A673 (cell line): ENCODE measurements at regions not wholly inside any gene's neighbourhood (a gene's known extent, or its start where the extent isn't known, plus 50 kb on each side); places are given as distances from the start of the nearest gene placed in this dataset.

Experiments
- CTCF ChIP-seq: fragments of 300-800, 200-600 bp; sonication (generic); conservative IDR thresholded peaks from 2 replicates; pipeline ENCODE4 v1.5.1; 2017; ENCODE audit warnings: low read depth, mild to moderate bottlenecking, antibody characterized with exemption, low read length, moderate library complexity, mixed read lengths
- EZH2 ChIP-seq: fragments of 200-600 bp; sonication (generic); IDR thresholded peaks from 2 replicates; pipeline ENCODE4 v1.6.1; 2017; ENCODE audit warnings: borderline replicate concordance, low read depth, mild to moderate bottlenecking, mixed read lengths, antibody characterized with exemption, low read length; ENCODE audit not compliant: poor library complexity, severe bottlenecking

GRCh38 chr5:158068964-158069363 lies 210.0 kb upstream of the CLINT1 start:
- TF ChIP-seq CTCF (no peak), EZH2 (no peak)
